T-helper 1 cell (primary cell): ENCODE measurements at regions not wholly inside any gene's neighbourhood (a gene's known extent, or its start where the extent isn't known, plus 50 kb on each side); places are given as distances from the start of the nearest gene placed in this dataset.

Source experiments
- DNase-seq, 5 donors: peaks; one replicate each; pipeline ENCODE4 v3.0.0-alpha.2; 2012 to 2020

DNA sequence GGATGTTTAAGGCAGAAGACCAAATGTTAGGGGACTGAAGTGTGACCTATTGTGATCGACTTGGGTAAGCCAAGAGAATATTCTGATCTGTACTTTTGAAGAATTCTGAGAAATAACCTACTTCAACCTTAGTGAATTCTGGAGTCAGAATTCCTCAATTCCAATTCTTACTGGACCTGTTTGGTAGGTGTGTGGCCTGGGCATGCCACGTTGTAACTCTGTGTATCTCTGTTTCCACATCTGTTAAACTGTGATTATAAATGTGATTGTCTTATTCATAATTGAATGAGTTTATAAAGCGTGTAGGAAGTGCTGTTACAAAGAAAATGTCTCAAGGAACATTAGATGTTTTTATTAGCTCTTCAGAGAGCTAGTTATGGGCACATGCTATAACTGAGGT lies 64.5 kb downstream of the TUSC1 start:
- DNase-seq, result no peak

DNA sequence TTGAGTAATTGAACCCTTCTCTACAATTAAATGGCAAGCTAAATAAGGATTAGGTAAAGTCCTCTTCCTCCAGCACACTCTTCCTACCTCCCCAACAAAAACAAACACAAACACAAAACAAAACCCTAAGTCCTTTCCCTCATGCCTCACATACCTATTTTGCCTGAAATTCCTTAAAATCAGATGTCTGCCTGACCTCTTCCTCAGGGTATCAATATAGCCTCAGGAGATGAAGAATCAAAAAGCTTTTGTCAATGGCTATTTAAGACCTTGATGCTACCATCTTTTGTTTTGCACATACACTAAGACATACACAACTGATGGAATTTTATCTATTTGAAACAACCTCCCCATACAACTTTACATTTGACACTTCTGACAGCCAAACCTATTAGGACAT lies 75.1 kb downstream of the TUSC1 start:
- DNase-seq, result no peak

DNA sequence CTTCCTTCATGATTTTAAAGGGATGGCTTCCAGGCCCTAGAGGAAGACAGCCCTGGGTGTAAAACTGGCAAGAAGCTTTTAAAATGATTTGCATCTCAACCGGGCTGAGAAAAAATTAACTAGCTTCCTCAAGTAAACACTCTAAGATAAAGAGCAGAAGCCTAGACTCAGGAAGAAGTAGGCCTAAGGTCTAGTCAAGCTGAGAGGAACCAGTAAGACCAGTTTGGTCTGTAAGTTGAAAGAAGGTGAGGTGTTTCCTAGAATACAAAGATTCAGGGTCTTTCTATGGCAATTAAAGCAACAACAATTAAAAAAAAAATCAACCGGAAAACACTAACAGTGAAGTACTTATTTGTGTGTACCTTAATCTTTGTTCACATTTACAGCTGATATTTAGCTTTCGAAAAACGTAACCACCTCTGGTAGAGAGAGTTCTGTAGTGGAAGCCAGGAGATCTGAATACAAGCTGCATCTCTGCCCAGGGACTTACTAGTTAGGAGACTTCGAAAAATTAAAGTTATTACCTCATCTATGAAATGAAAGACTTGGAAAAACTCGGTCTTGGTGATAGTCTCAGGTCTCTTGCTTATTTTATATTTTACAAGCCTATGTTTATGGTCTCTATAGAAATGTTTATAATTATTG lies 75.7 kb downstream of the TUSC1 start:
- DNase-seq, result no peak

DNA sequence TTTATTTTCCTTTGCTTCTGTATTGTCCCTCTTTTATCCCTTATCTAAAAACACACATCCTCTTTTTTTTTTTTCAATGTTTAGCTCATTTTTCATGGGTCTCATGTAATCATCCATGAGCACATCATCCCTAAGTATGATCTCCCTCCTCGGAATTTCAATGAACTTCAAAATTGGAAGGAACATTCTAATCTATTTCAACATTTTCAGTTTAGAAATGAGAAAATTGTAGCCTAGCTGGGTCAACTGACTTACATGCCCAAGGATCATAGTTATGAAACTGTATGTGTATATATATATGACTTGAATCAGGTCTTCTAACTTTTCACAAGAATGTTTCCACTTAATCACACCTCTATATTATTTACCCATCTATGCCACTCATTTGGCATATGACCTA lies 77.7 kb downstream of the TUSC1 start:
- DNase-seq, result no peak

DNA sequence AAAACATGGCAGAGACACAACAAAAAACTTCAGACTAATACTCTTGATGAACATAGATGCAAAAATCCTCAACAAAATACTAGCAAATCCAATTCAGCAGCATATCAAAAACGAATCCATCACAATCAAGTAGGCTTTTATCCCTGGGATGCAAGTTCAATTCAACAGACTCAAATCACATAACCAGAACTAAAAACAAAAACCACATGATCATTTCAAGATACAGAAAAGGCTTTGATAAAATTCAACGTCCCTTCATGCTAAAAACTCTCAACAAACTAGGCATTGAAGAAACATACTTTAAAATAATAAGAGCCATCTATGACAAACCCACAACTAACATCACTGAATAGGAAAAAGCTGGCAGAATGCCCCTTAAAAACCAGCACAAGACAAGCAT lies 93.6 kb downstream of the TUSC1 start:
- no peak for DNase-seq

DNA sequence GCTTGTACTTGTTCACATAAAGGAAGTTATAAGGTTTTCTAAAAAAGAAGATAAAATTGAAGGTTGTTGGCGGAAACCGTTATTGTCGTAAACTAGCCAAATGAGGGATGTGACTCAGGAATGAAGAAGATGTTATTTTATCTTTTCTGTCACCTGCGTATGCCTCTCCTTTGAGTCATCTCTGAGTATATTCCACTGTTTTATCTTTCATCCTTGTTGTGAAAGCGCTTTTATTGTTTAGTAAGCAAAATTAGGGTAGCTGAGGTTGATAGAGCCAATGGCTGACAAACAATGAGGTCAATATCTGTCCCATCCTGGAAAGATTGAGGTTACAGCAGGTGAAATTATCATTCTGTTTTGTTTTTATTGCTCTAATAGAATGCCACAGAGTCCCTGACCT lies 105.0 kb downstream of the TUSC1 start:
- DNase-seq, result no peak

DNA sequence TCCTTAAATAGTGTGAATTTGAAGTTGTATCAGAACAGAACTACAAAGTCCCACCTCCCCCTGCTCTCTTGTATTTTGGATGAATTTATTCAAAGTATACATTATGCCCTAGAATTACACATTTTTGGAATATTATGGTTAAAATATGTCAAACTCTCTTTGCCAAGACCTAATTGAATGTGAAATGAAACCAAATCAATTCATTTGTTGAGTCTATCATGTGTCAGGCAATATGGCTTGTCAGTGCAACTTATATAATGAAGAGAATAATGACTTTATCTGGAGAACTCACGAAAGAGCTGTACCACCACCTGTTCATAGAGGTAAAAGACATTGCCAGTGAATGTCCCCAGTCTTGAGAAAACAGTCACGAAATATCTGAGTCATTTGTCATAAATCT lies 106.8 kb downstream of the TUSC1 start:
- DNase-seq, result no peak

DNA sequence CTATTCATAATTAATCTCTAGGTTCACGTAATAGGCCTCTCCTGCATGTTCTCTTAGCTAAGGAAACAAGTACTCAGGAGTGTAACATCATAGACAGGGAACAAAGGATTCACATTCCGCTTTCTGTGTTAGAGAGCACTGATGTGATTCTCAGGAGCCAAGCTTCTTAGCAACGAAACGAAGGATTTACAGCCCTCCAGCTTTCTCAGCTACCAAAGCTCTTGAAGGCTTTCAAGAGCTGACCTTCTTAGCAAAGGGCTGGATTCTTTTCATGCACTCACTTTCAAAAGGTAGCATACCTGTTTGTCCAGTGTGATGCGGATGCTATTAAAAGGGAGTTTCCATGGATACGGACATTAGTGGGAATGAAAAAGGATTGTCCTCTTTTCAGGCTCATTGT lies 107.4 kb downstream of the TUSC1 start:
- DNase-seq, result no peak

DNA sequence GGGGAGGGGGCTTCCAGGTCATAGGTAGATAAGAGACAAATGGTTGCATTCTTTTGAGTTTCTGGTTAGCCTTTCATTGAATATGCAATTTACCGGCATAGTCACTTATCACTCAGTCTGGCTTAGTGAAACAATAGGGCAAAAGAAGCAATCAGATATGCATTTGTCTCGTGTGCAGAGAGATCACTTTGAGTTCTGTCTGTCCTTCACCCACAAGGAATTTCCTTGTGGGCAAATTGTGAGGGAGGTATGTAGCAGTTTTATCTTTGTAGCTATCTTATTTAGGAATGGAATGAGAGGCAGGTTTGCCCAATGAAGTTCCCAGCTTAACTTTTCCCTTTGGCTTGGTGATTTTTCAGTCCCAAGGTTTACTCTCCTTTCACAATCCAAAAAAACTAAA lies 116.1 kb downstream of the TUSC1 start:
- DNase-seq, result no peak

DNA sequence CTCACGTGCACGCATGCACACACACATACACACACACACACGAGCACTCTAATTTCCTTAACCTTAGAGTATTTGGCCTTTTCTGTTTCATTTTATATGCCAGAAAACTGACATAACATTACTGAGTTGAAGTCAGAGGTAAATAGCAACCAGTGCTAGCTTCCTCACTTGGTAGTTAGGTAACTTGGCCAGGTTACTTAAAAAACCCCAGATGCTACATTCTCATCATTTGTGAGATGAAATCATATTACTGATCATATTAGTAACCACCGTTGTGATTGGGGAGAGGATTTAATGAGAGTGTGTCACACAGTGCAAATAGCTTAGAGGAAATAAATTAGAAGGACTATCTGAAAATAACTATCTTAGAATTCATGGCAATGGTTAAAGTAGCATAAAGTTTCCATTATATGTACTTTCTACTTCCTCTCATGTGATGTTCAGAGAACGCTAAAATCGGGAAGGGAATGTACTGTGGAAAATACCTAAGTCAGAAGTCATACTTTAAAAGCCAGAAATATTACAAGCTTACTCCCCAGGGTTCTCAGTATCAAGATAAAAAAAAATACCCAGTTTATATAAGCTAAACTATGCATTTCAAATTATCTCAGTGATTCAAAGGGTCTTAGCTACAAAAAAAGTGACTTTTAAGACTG lies 120.5 kb downstream of the TUSC1 start:
- no peak for DNase-seq

DNA sequence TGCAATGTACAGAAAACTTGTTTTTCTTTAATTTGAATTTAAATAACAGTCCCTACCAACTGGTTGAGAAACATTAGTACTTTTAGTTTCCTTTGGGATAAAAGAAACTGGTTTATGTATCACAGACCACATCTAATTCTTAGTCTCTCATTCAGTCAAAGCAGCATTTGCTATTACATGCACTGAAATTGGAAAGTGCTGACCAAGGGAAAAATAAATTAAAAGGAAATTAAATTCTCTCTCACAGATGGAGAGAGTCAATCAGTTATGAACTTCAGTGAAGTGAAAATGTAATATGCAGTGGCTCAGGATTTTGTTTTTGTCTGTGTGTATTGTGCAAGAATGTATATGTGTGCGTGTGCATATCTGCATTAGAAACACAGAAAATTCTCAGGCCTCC lies 121.7 kb downstream of the TUSC1 start:
- no peak for DNase-seq

DNA sequence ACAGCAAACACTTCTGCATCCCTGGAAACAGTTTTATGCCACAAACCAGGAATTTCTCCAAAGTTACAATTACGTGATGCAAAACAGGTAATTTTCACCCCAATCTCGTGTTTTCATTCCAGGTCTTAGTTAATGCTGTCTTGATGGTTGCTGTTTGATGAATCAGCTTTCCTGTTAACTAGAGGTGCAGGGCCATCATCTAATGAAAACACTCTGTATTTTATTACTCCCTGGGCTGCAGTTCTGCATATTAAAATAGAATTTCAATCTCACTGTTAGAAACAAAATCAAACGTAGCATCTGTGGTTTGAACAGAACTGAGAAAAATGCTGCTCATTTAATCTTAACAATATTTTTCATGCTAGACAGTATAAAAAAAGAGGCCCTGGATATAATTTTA lies 129.4 kb downstream of the TUSC1 start:
- DNase-seq, result no peak

DNA sequence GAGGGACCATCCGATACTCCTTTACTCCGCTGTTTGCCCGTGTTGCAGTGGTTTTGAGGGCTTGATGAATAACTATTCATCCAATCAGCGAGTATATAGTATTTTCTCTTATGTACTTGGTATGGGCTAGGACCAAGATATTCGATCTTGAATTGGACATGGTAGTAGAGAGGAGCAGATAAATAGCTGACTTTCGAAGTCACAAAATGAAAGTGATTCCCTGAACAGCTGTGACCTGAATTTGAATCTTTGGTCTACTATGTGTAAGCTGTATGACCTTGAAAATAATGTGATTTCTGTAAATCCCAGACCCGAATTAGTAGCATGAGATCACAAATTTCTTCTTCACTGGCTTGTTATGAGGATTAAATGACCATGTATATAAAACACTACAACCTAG lies 134.4 kb downstream of the TUSC1 start:
- no peak for DNase-seq

DNA sequence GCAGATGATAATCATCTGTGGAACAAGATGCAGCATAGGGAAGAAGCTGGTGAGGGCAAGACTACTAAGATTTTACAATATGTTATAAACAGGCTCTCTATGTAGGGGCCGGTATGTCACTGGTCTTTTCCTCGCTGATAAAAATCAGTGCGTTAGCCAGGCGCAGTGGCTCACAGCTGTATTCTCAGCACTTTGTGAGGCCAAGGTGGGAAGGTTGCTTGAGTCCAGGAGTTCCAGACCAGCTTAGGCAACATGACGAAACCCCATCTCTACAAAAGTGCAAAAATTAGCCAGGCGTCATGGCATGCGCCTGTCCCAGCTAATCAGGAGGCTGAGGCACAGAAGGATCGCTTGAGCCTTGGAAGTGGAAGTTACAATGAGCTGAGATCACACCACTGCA lies 135.9 kb downstream of the TUSC1 start:
- DNase-seq, result no peak

DNA sequence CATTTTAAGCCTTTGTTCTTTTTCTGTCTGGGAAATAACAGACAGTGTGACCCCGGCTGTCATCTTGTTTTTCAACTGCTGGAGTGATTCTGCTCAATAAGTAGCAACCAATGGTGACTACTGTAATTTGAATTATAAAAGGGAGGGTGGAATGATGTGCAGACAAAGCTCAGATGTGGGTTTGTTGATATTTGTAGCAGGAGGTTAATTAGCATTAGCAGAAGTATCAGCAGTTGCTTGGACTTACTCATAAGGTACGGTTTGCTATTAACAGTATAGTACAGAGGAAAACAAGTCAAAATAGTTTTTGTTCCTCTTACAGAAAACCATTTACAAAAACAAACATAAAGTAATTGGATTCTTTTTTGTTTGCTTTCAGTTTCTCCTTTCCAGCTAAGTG lies 140.4 kb downstream of the TUSC1 start:
- DNase-seq, result no peak

DNA sequence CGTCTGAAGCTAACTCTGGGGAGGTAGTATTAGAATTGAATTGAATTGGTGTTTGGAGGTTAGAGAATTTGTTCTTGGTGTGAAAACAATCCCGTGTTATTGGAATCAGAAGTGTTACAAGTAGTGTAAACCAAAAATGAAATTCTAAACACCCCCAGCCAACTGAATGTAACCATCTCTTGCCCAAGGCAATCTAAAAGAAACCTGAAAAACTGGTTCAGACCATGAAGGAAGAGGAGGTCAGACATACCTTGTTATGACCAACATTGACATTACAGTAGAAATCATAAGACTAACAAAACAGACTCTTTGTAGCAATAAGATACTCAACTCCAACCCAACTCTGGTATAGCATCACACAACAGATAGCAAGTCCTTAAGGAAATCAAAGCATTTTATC lies 159.0 kb downstream of the TUSC1 start:
- no peak for DNase-seq

DNA sequence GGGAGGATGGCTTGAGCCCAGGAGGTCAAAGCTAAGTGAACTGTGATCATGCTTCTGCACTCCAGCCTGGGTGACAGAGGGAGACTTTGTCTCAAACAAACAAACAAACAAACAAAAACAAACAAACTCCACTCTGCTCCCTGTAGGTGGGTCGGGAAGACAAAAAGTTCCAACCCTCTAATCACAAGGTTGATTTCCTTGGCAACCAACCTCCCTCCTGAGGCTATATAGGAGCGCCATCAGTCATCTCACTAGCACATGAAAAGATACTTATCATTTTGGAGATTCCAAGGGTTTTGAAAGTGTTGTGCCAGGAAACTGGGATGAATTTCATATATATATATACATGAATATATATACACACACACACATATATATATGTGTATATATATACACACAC lies 160.5 kb downstream of the TUSC1 start:
- no peak for DNase-seq

DNA sequence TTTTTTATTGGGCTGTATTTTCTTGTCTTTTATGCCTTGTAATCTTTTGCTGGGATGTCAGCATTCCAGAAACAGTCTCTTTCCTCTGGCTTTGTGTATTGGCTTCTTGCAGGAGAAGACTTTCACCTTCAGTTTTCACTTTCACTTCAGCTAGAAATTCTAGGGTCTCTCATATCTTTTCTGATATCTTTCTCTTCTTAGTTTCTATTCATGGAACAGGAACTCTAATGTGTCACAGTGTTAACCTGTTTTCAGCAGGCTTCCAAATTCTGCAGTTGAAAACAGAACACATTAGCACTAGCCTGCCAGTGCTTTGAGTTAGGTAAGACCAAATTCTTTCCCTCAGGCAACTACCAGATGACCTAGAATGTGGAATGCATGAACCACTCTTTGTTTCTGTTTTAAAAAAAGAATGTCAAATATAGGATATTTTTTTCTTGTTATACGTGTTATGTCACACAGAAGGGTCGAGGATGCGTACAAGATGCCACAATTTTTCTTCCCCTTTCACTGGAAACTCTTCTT lies 164.7 kb downstream of the TUSC1 start:
- DNase-seq, result no peak

DNA sequence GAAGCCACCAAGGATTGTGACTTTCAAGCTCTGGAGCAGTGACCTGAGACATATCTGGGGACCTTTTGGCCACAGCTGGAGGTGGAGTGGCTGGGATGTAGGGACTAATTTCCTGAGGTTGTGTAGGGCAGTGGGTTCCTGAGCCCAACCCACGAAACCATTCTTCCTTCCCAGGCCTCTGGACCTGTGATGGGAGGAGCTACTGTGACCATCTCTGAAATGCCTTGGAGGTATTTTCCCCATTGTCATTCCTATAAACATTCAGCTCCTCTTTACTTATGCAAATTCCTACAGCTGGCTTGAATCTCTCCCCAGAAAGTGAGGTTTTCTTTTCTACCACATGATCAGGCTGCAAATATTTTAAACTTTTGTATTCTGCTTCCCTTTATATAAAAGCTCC lies 172.6 kb downstream of the TUSC1 start:
- no peak for DNase-seq

DNA sequence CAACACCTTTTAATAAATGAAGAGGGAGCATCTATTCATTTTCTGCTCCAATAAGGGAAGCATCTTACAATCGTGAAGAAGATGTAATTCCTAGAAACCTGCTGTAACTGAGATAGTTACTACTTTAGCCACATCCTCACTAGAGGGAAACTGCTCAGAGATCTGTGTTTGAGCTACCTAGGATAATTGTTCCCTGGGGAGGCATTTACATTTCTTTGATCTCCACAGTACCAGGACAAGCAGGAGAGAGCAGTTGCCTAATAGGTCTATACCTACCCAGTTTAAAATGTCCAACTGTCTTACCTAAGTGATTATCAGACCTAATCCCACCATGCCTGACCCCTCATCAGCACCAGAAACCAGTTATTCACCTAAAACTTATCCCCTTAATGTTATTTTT lies 196.9 kb downstream of the TUSC1 start:
- DNase-seq, result no peak

DNA sequence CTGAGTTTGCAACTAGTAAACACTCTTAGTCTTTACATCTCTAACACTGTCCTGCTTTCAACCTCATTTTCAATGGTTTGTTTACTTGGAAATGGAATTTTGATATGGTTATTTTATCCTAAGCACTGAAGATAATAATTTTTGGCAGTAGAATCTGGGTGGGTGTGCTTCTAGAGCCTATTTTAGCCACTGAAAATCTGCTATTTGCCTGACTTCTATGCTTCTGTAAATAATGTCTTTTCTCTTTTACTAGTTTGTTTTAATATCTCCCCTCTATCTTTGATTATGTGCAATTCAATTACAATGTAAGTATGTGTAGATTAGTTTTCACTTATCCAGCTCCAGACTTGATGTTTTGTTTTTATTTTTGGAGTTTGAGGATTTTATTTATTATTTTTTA lies 197.5 kb downstream of the TUSC1 start:
- DNase-seq, result no peak

DNA sequence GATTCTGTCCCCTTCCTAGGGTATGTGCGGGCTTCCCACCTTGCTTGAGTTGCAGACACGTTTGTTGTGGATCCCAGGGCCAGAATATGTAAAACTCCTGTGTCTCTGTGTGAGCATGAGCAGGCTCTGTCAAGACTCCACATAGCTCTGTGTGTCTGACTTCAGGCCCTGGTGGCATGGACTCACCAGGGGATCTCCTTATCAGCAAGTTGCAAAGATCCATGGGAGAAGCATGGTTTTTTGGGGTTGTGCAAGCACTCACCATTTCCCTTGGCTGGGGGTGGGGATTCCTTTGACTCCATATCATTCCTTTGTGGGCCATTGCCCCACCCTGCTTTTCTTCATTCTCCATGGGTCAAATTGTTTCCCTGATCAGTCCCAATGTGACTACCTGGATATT lies 205.6 kb downstream of the TUSC1 start:
- no peak for DNase-seq

DNA sequence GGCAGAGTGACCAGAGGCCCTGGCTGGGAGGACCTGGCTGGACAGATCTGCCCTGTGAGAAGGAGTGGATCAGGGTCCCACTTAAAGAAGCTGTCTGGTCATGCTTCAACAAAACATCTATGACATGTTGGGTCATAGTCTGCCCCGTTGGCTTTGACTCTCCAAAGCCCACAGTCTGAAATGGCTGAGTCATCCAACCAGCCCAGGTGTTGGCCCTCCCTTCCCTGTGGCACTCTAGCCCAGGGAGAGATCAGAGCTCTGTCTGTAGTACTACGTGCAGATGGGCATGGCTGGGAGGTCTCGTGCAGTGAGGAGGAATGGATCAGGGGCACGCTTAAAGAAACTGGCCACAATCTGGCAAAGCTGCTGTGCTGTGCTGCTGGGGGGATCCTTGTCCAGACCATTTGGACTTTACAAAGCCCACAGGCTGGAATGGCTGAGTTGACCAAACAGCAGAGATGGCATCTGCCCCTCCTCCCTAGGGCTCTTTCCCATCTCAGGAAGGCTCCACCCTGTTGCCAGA lies 206.1 kb downstream of the TUSC1 start:
- DNase-seq, result no peak

DNA sequence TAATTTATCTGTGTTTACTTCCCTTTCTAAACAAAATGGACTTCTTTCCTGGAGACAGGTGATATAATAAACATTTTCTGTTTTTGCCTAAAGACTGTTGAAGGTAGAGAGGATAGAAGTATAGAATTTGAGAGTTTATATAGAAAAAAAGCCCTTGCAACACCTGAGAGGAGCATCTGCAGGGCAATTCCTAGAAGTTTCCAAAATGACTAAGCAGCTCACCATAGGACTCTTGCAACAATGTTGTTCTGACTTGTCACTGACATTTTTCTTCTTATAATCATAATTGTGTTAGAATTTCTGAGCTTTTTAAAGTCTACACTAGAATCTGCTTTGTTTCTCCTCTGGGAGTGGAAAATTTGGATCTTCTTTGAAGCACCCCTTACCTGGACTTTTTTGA lies 216.8 kb downstream of the TUSC1 start:
- no peak for DNase-seq

DNA sequence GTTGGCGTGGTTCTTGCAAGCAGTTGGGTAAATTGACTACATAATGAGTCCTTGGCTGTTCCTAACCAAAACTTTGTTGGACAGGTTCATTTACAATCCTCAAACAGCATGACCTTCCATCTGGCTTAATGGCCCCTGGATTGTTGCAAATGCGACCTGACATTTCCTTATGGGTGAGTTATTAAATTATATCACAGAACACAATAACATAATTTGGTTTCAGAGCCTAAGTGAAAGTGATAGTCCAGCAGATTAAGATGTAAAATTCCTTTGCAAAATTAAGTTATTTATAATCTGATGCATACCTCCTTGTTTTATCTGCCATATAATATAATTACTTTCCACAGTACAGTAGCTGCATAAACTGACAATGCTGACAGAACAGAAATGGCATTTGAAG lies 224.4 kb downstream of the TUSC1 start:
- no peak for DNase-seq
